BJ (cell line): ENCODE measurements at regions not wholly inside any gene's neighbourhood (a gene's known extent, or its start where the extent isn't known, plus 50 kb on each side); places are given as distances from the start of the nearest gene placed in this dataset.

Source experiments
- CTCF ChIA-PET: fragments of 350-600 bp; formaldehyde crosslinking; extraction: SDS; loops from one replicate; lab custom pipeline; 2021; ENCODE audit warnings: antibody characterized with exemption, inconsistent platforms; lab: Yijun Ruan, JAX
- POLR2A ChIA-PET: fragments of 300-600 bp; sonication (Branson Sonifier 250); formaldehyde crosslinking; extraction: SDS; loops from one replicate; lab custom pipeline; 2021; ENCODE audit warnings: antibody characterized with exemption; lab: Charles Lee
- DNase-seq: peaks from one replicate; pipeline ENCODE4 v3.0.0-alpha.2; 2011; ENCODE audit warnings: low read depth
- H3K27me3 ChIP-seq: 2 replicates; pipeline ENCODE4 v1.6.0; 2011; ENCODE audit warnings: low read length; ENCODE audit not compliant: control insufficient read depth, insufficient read depth
- H3K36me3 ChIP-seq: 2 replicates; pipeline ENCODE4 v1.5.1; 2011; ENCODE audit warnings: low read length; ENCODE audit not compliant: control insufficient read depth, insufficient read depth
- H3K4me3 ChIP-seq: 2 replicates; pipeline ENCODE4 v1.5.1; 2011; ENCODE audit warnings: low read depth, mild to moderate bottlenecking, control low read depth, low read length
- CTCF ChIP-seq: IDR thresholded peaks from 2 replicates; pipeline ENCODE4 v1.5.1; 2011; ENCODE audit warnings: low read depth, mild to moderate bottlenecking, control low read depth, inconsistent platforms, low read length, moderate library complexity; ENCODE audit not compliant: insufficient read depth

- POLR2A ChIA-PET, result no interaction called here
- no peak for DNase-seq
- CTCF ChIA-PET, result interaction anchor here (0.8 kb wide), 1 partner anchor 14 kb away, joined by 3 read pairs; no protein-coding TSS in a partner anchor
- Histone ChIP-seq H3K27me3 (no peaks in the 10 kb centered on the region), H3K4me3 (no peak overlapping the region), H3K36me3 (no peaks in the 10 kb centered on the region)
- no peak for TF ChIP-seq CTCF
These were observed 147.7 kb upstream of the TUBA3C start for GRCh38 chr13:19329365-19329764.

- TF ChIP-seq CTCF, result no peak
- ChIA-PET CTCF (no interaction called here), POLR2A (no interaction called here)
- Histone ChIP-seq H3K36me3 (no peaks in the 10 kb centered on the region), H3K27me3 (no peaks in the 10 kb centered on the region), H3K4me3 (no peak overlapping the region)
- DNase-seq, result no peak
These were observed 142.7 kb upstream of the TUBA3C start for GRCh38 chr13:19324325-19324724.

GRCh38 chr13:19321222-19321621, 139.6 kb upstream of the TUBA3C start:
- ChIA-PET CTCF (no interaction called here), POLR2A (no interaction called here)
- H3K27me3 ChIP-seq, result no peaks in the 10 kb centered on the region
- no peak for TF ChIP-seq CTCF
- no peak overlapping the region for H3K4me3 ChIP-seq
- H3K36me3 ChIP-seq, result no peaks in the 10 kb centered on the region
- DNase-seq, result no peak

- no peak for DNase-seq
- no peak for TF ChIP-seq CTCF
- ChIA-PET CTCF (no interaction called here), POLR2A (no interaction called here)
- Histone ChIP-seq H3K36me3 (no peaks in the 10 kb centered on the region), H3K27me3 (no peaks in the 10 kb centered on the region), H3K4me3 (no peak overlapping the region)
These were observed 123.8 kb upstream of the TUBA3C start for GRCh38 chr13:19305434-19305833.

- POLR2A ChIA-PET, result no interaction called here
- H3K4me3 ChIP-seq, result no peak overlapping the region
- H3K27me3 ChIP-seq, result no peaks in the 10 kb centered on the region
- no peak for DNase-seq
- CTCF ChIA-PET, result no interaction called here
- TF ChIP-seq CTCF, result no peak
- H3K36me3 ChIP-seq, result no peaks in the 10 kb centered on the region
These were observed 107.6 kb upstream of the TUBA3C start for GRCh38 chr13:19289180-19289579.
